IMR-90 (cell line): ENCODE measurements at regions not wholly inside any gene's neighbourhood (a gene's known extent, or its start where the extent isn't known, plus 50 kb on each side); places are given as distances from the start of the nearest gene placed in this dataset.

Experiments used
- CHD1 ChIP-seq: IDR thresholded peaks from 2 replicates; pipeline ENCODE4 v1.6.1; 2012; ENCODE audit warnings: low read depth, low read length, improper control_type of control experiment
- POLR2A ChIP-seq: IDR thresholded peaks from 2 replicates; pipeline ENCODE4 v1.6.1; 2012; ENCODE audit warnings: mild to moderate bottlenecking, low read depth, low read length
- SMC3 ChIP-seq: fragments of 150-350 bp; IDR thresholded peaks from 2 replicates; pipeline ENCODE4 v1.6.1; 2016; ENCODE audit warnings: low read depth, mild to moderate bottlenecking, antibody characterized with exemption, low read length, moderate library complexity
- TF ChIP-seq, protein P1 (sequence below): conservative IDR thresholded peaks from 2 replicates; pipeline ENCODE4 v1.5.1; 2012; ENCODE audit warnings: mild to moderate bottlenecking, low read depth, low read length, improper control_type of control experiment

DNA sequence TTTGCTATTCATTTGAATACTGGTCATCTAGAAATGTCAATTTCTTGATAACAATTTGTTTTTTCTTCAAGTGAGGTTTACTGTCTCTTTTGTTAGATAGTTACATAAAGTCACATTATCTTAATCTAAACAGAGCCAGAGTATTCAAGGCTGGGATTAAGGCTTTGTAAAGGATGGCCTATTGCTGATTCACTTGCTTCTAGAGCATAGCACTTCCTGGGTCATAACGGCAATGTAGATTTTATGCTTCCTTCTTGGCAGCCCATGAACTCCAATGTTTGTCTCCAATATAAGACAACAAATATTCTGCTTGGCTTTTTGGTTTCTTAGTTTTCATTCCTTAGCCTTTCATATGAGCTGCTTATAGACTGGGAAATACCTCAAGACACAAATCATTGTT, 2007.9 kb upstream of the CDH6 start:
- no peak for TF ChIP-seq SMC3
- no peak for TF ChIP-seq CHD1
- TF ChIP-seq, protein P1, sequence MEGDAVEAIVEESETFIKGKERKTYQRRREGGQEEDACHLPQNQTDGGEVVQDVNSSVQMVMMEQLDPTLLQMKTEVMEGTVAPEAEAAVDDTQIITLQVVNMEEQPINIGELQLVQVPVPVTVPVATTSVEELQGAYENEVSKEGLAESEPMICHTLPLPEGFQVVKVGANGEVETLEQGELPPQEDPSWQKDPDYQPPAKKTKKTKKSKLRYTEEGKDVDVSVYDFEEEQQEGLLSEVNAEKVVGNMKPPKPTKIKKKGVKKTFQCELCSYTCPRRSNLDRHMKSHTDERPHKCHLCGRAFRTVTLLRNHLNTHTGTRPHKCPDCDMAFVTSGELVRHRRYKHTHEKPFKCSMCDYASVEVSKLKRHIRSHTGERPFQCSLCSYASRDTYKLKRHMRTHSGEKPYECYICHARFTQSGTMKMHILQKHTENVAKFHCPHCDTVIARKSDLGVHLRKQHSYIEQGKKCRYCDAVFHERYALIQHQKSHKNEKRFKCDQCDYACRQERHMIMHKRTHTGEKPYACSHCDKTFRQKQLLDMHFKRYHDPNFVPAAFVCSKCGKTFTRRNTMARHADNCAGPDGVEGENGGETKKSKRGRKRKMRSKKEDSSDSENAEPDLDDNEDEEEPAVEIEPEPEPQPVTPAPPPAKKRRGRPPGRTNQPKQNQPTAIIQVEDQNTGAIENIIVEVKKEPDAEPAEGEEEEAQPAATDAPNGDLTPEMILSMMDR = no peak
- TF ChIP-seq POLR2A = no peak
